ENCODE measurements at regions not wholly inside any gene's neighbourhood (a gene's known extent, or its start where the extent isn't known, plus 50 kb on each side); places are given as distances from the start of the nearest gene placed in this dataset.

DNA sequence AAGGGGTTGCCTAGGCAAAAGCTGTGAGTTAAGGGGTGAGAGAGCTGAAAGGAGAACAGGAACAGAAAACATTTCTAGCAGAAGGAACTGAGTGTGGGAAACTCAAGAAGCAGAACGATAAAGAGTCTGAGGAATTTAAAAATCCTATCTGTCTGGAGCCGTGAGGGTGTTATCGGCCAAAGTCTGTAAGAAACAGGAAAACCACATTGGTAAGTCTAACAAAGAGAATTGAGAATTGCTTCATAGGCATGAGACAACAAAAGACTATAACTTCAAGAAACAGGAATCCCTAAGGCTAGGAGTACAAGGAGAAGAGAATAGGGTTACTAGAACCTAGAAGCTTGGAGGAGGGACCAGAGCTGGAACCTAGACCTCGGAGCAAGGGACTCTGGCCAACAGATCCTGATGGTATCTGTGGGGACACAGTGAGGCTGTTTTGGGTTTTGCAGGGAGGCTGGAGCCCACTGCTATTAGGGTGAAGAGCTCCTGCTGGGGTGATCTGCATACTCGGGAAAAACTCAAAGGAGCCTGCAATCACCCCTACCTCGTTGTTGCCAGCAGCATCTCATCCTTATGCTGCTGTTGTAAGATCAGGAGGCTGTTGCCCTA is 175.6 kb downstream of the FBXO8 start:
- TF ChIP-seq, protein P1, sequence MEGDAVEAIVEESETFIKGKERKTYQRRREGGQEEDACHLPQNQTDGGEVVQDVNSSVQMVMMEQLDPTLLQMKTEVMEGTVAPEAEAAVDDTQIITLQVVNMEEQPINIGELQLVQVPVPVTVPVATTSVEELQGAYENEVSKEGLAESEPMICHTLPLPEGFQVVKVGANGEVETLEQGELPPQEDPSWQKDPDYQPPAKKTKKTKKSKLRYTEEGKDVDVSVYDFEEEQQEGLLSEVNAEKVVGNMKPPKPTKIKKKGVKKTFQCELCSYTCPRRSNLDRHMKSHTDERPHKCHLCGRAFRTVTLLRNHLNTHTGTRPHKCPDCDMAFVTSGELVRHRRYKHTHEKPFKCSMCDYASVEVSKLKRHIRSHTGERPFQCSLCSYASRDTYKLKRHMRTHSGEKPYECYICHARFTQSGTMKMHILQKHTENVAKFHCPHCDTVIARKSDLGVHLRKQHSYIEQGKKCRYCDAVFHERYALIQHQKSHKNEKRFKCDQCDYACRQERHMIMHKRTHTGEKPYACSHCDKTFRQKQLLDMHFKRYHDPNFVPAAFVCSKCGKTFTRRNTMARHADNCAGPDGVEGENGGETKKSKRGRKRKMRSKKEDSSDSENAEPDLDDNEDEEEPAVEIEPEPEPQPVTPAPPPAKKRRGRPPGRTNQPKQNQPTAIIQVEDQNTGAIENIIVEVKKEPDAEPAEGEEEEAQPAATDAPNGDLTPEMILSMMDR (IDR thresholded peaks at IDR 0.05): no peak
- TF ChIP-seq POLR2A (IDR thresholded peaks at IDR 0.05): no peak
